SU-DHL-6 (cell line): ENCODE measurements at regions not wholly inside any gene's neighbourhood (a gene's known extent, or its start where the extent isn't known, plus 50 kb on each side); places are given as distances from the start of the nearest gene placed in this dataset.

Experiments used
- H2AFZ ChIP-seq: fragments of 200-600 bp; sonication (generic); 2 replicates; pipeline ENCODE4 v1.6.1; 2014; ENCODE audit warnings: low read depth, mild to moderate bottlenecking, moderate library complexity, mixed read lengths, antibody characterized with exemption, low read length; ENCODE audit not compliant: severe bottlenecking
- H3F3A ChIP-seq: fragments of 200-600 bp; shearing (Covaris generic); 2 replicates; pipeline ENCODE4 v1.6.0; 2016; ENCODE audit warnings: antibody characterized with exemption, mild to moderate bottlenecking; ENCODE audit not compliant: insufficient read depth
- H3K27ac ChIP-seq: fragments of 200-600 bp; sonication (generic); 2 replicates; pipeline ENCODE4 v1.5.1; 2016; ENCODE audit warnings: low read depth, mild to moderate bottlenecking, low read length, moderate library complexity, mixed read lengths
- H3K27me3 ChIP-seq: fragments of 200-600 bp; sonication (generic), shearing (Covaris generic); 2 replicates; pipeline ENCODE4 v1.6.0; 2014; ENCODE audit warnings: mild to moderate bottlenecking, low read length
- H3K36me3 ChIP-seq: fragments of 200-600 bp; sonication (generic); 2 replicates; pipeline ENCODE4 v1.6.1; 2014; ENCODE audit warnings: mild to moderate bottlenecking, low read length, mixed read lengths
- H3K4me2 ChIP-seq: fragments of 300-600, 200-600 bp; shearing (Covaris generic), sonication (generic); 2 replicates; pipeline ENCODE4 v1.6.0; 2014; ENCODE audit warnings: low read length, low read depth, mild to moderate bottlenecking; ENCODE audit not compliant: poor library complexity, severe bottlenecking
- H3K4me3 ChIP-seq: fragments of 200-600 bp; sonication (generic); 2 replicates; pipeline ENCODE4 v1.5.1; 2014; ENCODE audit warnings: antibody characterized with exemption, low read length, mild to moderate bottlenecking, mixed read lengths; ENCODE audit not compliant: insufficient read depth, poor library complexity, severe bottlenecking
- H3K79me2 ChIP-seq: fragments of 200-600 bp; sonication (generic); 2 replicates; pipeline ENCODE4 v1.6.1; 2014; ENCODE audit warnings: mild to moderate bottlenecking, low read length, moderate library complexity; ENCODE audit not compliant: insufficient read depth
- H3K9ac ChIP-seq: fragments of 200-600 bp; sonication (generic); 2 replicates; pipeline ENCODE4 v1.7.0; 2014; ENCODE audit warnings: mild to moderate bottlenecking, low read length
- H3K9me2 ChIP-seq: fragments of 200-600 bp; sonication (generic); replicated peaks from 2 replicates; pipeline ENCODE4 v1.6.1; 2014; ENCODE audit warnings: low read length; ENCODE audit not compliant: insufficient read depth
- H3K9me3 ChIP-seq: fragments of 200-600 bp; sonication (generic); 2 replicates; pipeline ENCODE4 v1.6.1; 2014; ENCODE audit warnings: low read length, mixed read lengths; ENCODE audit not compliant: insufficient read depth
- H4K20me1 ChIP-seq: fragments of 200-600 bp; sonication (generic); 2 replicates; pipeline ENCODE4 v1.6.1; 2014; ENCODE audit warnings: low read depth, mild to moderate bottlenecking, antibody characterized with exemption, low read length, moderate library complexity, mixed read lengths
- CTCF ChIP-seq: fragments of 200-600 bp; sonication (generic); IDR thresholded peaks from one replicate; pipeline ENCODE4 v1.5.1; 2017; ENCODE audit warnings: antibody characterized with exemption, mild to moderate bottlenecking, low read length, moderate library complexity; ENCODE audit not compliant: insufficient read depth, poor library complexity, severe bottlenecking
- EZH2phosphoT487 ChIP-seq: fragments of 200-600 bp; sonication (generic), shearing (Covaris generic); conservative IDR thresholded peaks from 2 replicates; pipeline ENCODE4 v1.6.1; 2018; ENCODE audit warnings: mild to moderate bottlenecking, antibody characterized with exemption, low read length, moderate library complexity, mixed read lengths

- Histone ChIP-seq H3K27ac (no peak overlapping the region), H3K9me3 (no peaks in the 10 kb centered on the region), H3K4me2 (no peak overlapping the region), H4K20me1 (no peaks in the 10 kb centered on the region), H3F3A (no peaks in the 10 kb centered on the region), H3K36me3 (no peaks in the 10 kb centered on the region), H3K9me2 (no peaks in the 10 kb centered on the region), H3K79me2 (no peaks in the 10 kb centered on the region), H2AFZ (no peak overlapping the region), H3K9ac (no peak overlapping the region), H3K4me3 (no peak overlapping the region), H3K27me3 (no peaks in the 10 kb centered on the region)
- TF ChIP-seq EZH2phosphoT487 (no peak), CTCF (no peak)
Observed at GRCh38 chr17:59451706-59452105, 113.7 kb upstream of the DHX40 start.

- no peak overlapping the region for H3K27ac ChIP-seq
- no peaks in the 10 kb centered on the region for H3K27me3 ChIP-seq
- H3K36me3 ChIP-seq = no peaks in the 10 kb centered on the region
- no peaks in the 10 kb centered on the region for H4K20me1 ChIP-seq
- no peak overlapping the region for H3K4me3 ChIP-seq
- H3K4me2 ChIP-seq = no peak overlapping the region
- TF ChIP-seq CTCF = no peak
- no peak for TF ChIP-seq EZH2phosphoT487
- H3K9me2 ChIP-seq = no peaks in the 10 kb centered on the region
- no peaks in the 10 kb centered on the region for H3K9me3 ChIP-seq
- H3K79me2 ChIP-seq = no peaks in the 10 kb centered on the region
- H2AFZ ChIP-seq = no peak overlapping the region
- no peak overlapping the region for H3K9ac ChIP-seq
- no peaks in the 10 kb centered on the region for H3F3A ChIP-seq
Observed at GRCh38 chr17:59454633-59455105, 110.7 kb upstream of the DHX40 start.

GRCh38 chr17:59456428-59456827 lies 109.0 kb upstream of the DHX40 start:
- Histone ChIP-seq H3K4me3 (no peak overlapping the region), H4K20me1 (no peaks in the 10 kb centered on the region), H3K9ac (no peak overlapping the region), H3K4me2 (no peak overlapping the region), H3K27me3 (no peaks in the 10 kb centered on the region), H3K9me3 (no peaks in the 10 kb centered on the region), H2AFZ (no peak overlapping the region), H3F3A (no peaks in the 10 kb centered on the region), H3K27ac (no peak overlapping the region), H3K36me3 (no peaks in the 10 kb centered on the region), H3K9me2 (no peaks in the 10 kb centered on the region), H3K79me2 (no peaks in the 10 kb centered on the region)
- TF ChIP-seq EZH2phosphoT487 = no peak
- no peak for TF ChIP-seq CTCF
